B cell (primary cell): ENCODE measurements at regions not wholly inside any gene's neighbourhood (a gene's known extent, or its start where the extent isn't known, plus 50 kb on each side); places are given as distances from the start of the nearest gene placed in this dataset.

Experiments used
- EZH2 ChIP-seq: IDR thresholded peaks from 2 replicates; pipeline ENCODE4 v1.6.1; 2012; ENCODE audit warnings: borderline replicate concordance, low read depth, mild to moderate bottlenecking, moderate library complexity, low read length; ENCODE audit not compliant: insufficient read depth, poor library complexity, severe bottlenecking
- TF ChIP-seq, protein P1 (sequence below): fragments of 200-600 bp; IDR thresholded peaks from one replicate; pipeline ENCODE4 v1.8.0; 2022; ENCODE audit warnings: antibody characterized with exemption, mild to moderate bottlenecking

- TF ChIP-seq, protein P1, sequence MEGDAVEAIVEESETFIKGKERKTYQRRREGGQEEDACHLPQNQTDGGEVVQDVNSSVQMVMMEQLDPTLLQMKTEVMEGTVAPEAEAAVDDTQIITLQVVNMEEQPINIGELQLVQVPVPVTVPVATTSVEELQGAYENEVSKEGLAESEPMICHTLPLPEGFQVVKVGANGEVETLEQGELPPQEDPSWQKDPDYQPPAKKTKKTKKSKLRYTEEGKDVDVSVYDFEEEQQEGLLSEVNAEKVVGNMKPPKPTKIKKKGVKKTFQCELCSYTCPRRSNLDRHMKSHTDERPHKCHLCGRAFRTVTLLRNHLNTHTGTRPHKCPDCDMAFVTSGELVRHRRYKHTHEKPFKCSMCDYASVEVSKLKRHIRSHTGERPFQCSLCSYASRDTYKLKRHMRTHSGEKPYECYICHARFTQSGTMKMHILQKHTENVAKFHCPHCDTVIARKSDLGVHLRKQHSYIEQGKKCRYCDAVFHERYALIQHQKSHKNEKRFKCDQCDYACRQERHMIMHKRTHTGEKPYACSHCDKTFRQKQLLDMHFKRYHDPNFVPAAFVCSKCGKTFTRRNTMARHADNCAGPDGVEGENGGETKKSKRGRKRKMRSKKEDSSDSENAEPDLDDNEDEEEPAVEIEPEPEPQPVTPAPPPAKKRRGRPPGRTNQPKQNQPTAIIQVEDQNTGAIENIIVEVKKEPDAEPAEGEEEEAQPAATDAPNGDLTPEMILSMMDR = no peak
- no peak for TF ChIP-seq EZH2
These were observed 491.4 kb upstream of the CDH7 start for GRCh38 chr18:65259403-65259802.
